Activated naive CD4-positive, alpha-beta T cell treated with anti-CD3 and anti-CD28 coated beads for 36 hours (primary cell): ENCODE measurements at regions not wholly inside any gene's neighbourhood (a gene's known extent, or its start where the extent isn't known, plus 50 kb on each side); places are given as distances from the start of the nearest gene placed in this dataset.

Experiments
- CTCF ChIA-PET: fragments of 350-600 bp; sonication (Branson Sonifier 250); formaldehyde crosslinking; loops from one replicate; lab custom pipeline; 2021; ENCODE audit warnings: antibody characterized with exemption; lab: Charles Lee
- DNase-seq: peaks from one replicate; pipeline ENCODE4 v3.0.0-alpha.2; 2020
- H3K27ac Mint-ChIP-seq: one replicate; pipeline ENCODE4 v1.8.0; 2021; ENCODE audit warnings: mild to moderate bottlenecking, mixed read lengths
- H3K27me3 Mint-ChIP-seq: one replicate; pipeline ENCODE4 v1.8.0; 2021; ENCODE audit warnings: low read depth, mixed read lengths
- H3K36me3 Mint-ChIP-seq: one replicate; pipeline ENCODE4 v1.8.0; 2021; ENCODE audit warnings: low read depth, mixed read lengths
- H3K4me1 Mint-ChIP-seq: one replicate; pipeline ENCODE4 v1.8.0; 2021; ENCODE audit warnings: low read depth, mixed read lengths
- H3K4me3 Mint-ChIP-seq: one replicate; pipeline ENCODE4 v1.8.0; 2021; ENCODE audit warnings: mild to moderate bottlenecking, moderate library complexity, mixed read lengths
- H3K9me3 Mint-ChIP-seq: one replicate; pipeline ENCODE4 v1.8.0; 2021; ENCODE audit warnings: mixed read lengths
- intact Hi-C: fragments of 100-400 bp; cut with micrococcal nuclease; formaldehyde crosslinking; loops from one replicate; pipeline ENCODE4 v1.15.1; 2023

DNA sequence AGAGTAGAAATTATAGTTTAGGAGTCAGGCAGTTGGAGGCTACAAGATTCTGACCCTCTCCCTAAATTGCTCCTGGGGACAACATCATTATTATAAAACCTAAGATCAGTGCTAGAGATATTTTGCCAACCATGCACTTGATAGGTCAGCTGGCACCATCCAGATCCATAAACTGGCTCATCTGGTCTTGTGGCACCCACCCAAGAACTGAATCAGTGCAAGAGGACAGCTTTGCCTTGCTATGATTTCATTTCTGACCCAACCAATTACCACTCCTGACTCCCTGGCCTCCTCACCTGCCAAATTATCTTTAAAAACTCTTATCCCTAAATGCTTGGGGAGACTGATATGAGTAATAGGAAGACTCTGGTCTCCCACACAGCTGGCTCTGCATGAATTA, 461.1 kb upstream of the TGFBR2 start:
- intact Hi-C loops: no loop called here
- no peaks in the 10 kb centered on the region for H3K4me1 Mint-ChIP-seq

GRCh38 chr3:30146978-30147377, 459.4 kb upstream of the TGFBR2 start:
- H3K27ac Mint-ChIP-seq: no peak overlapping the region
- no peaks in the 10 kb centered on the region for H3K27me3 Mint-ChIP-seq
- H3K9me3 Mint-ChIP-seq: no peaks in the 10 kb centered on the region
- H3K4me1 Mint-ChIP-seq: no peaks in the 10 kb centered on the region
- DNase-seq: no peak
- CTCF ChIA-PET: no interaction called here
- no peak overlapping the region for H3K4me3 Mint-ChIP-seq
- no peaks in the 10 kb centered on the region for H3K36me3 Mint-ChIP-seq
- intact Hi-C loops: no loop called here

More for the DNA sequence above, 461.1 kb upstream of the TGFBR2 start:
- Mint-ChIP-seq H3K27ac (no peak overlapping the region), H3K36me3 (no peaks in the 10 kb centered on the region), H3K27me3 (no peaks in the 10 kb centered on the region), H3K4me3 (no peak overlapping the region), H3K9me3 (no peaks in the 10 kb centered on the region)
- CTCF ChIA-PET: interaction anchor here (0.5 to 1.3 kb wide), 2 partner anchors 54 to 417 kb away, joined by 3 to 8 read pairs; no protein-coding TSS in a partner anchor
- DNase-seq: no peak

- no peak overlapping the region for H3K4me3 Mint-ChIP-seq
- no peaks in the 10 kb centered on the region for H3K9me3 Mint-ChIP-seq
- H3K4me1 Mint-ChIP-seq: no peaks in the 10 kb centered on the region
- H3K27me3 Mint-ChIP-seq: no peaks in the 10 kb centered on the region
- no peak for DNase-seq
- intact Hi-C loops: no loop called here
- CTCF ChIA-PET: no interaction called here
- H3K36me3 Mint-ChIP-seq: no peaks in the 10 kb centered on the region
- no peak overlapping the region for H3K27ac Mint-ChIP-seq
Measured at GRCh38 chr3:30154853-30155252, 451.5 kb upstream of the TGFBR2 start.

- H3K9me3 Mint-ChIP-seq: no peaks in the 10 kb centered on the region
- no peak overlapping the region for H3K27ac Mint-ChIP-seq
- H3K27me3 Mint-ChIP-seq: no peaks in the 10 kb centered on the region
- H3K4me3 Mint-ChIP-seq: no peak overlapping the region
- no peaks in the 10 kb centered on the region for H3K36me3 Mint-ChIP-seq
- intact Hi-C loops: no loop called here
- no peak for DNase-seq
- CTCF ChIA-PET: no interaction called here
- no peaks in the 10 kb centered on the region for H3K4me1 Mint-ChIP-seq
Measured at GRCh38 chr3:30155755-30156154, 450.6 kb upstream of the TGFBR2 start.

GRCh38 chr3:30156586-30157498, 449.6 kb upstream of the TGFBR2 start:
- intact Hi-C loops: no loop called here
- H3K9me3 Mint-ChIP-seq: no peaks in the 10 kb centered on the region
- CTCF ChIA-PET: interaction anchor here (0.7 kb wide), 1 partner anchor 79 kb away, joined by 3 read pairs; no protein-coding TSS in a partner anchor

DNA sequence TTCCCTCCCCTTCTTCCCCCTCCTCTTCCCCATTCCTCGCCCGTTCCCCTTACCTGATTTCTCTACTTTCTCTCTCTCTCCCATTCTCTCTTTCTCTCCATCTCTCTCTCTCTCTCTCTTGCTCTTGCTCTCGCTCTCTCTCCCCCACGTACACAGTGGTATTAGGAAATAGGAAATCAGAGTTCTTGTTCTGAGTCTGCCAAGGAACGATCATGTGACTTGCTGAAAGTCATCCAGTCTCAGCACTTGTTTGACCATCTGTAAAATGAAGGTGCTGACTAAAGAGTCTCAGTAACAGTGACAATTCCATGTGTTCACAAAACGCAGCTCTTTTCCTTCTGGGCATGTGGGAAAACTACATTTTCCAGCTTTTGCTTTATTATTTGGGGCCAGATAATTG, 445.0 kb upstream of the TGFBR2 start:
- no peak for DNase-seq
- Mint-ChIP-seq H3K4me3 (no peak overlapping the region), H3K9me3 (peaks cover 9% of the 10 kb centered on the region), H3K36me3 (no peaks in the 10 kb centered on the region), H3K27ac (no peak overlapping the region), H3K4me1 (no peaks in the 10 kb centered on the region), H3K27me3 (no peaks in the 10 kb centered on the region)
- CTCF ChIA-PET: no interaction called here
- intact Hi-C loops: no loop called here

More at GRCh38 chr3:30156586-30157498, 449.6 kb upstream of the TGFBR2 start:
- Mint-ChIP-seq H3K4me1 (no peaks in the 10 kb centered on the region), H3K27me3 (no peaks in the 10 kb centered on the region), H3K36me3 (no peaks in the 10 kb centered on the region), H3K4me3 (no peak overlapping the region), H3K27ac (no peak overlapping the region)
- no peak for DNase-seq

GRCh38 chr3:30162579-30162978, 443.8 kb upstream of the TGFBR2 start:
- no peak for DNase-seq
- H3K9me3 Mint-ChIP-seq: peaks cover 12% of the 10 kb centered on the region
- CTCF ChIA-PET: no interaction called here
- H3K4me1 Mint-ChIP-seq: no peaks in the 10 kb centered on the region
- no peaks in the 10 kb centered on the region for H3K36me3 Mint-ChIP-seq
- H3K4me3 Mint-ChIP-seq: no peak overlapping the region
- H3K27me3 Mint-ChIP-seq: no peaks in the 10 kb centered on the region
- no peak overlapping the region for H3K27ac Mint-ChIP-seq
- intact Hi-C loops: no loop called here

DNA sequence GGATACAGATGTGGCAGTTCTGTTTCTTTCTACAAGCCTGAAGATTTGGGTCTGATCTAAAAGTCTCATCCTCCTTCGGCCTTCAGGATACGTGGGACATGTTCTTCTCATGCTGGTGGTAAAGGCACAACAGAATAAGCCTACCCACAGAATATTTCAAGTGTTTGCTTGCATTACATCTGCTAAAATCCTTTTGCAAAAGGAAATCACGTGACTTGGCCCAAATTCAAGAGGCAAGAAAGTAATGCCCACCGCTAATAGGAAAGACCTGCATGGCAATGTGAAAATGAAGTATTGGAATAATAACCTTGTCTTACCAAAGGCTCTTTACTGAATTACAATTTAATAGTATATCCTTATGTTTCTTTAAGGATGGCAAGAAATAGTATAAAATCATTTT, 439.9 kb upstream of the TGFBR2 start:
- Mint-ChIP-seq H3K27ac (no peak overlapping the region), H3K9me3 (peaks cover 12% of the 10 kb centered on the region), H3K4me3 (no peak overlapping the region), H3K4me1 (no peaks in the 10 kb centered on the region), H3K27me3 (no peaks in the 10 kb centered on the region), H3K36me3 (no peaks in the 10 kb centered on the region)
- intact Hi-C loops: no loop called here
- CTCF ChIA-PET: no interaction called here
- no peak for DNase-seq

DNA sequence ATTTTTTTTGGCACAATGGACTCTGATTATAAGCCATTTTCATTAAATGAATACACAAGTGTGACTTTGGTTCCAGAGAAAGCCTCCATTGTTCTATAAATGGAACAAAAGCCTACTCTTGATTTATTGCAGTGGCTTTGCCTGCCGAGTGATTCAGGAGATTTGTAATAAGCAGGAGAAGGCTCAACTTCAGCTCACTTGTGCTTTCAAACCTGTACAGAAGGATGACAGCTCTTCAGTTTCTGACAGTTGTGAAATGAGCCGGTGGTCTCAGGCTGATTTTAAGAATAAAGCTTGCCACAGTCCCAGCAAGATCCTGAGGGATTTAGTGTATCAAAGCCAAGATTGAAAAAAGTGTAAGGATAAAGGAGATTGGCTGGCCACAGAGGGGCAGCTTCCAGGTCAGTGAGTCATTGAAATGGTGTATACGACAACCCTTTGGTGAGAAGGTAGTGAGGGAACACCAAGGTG, 438.8 kb upstream of the TGFBR2 start:
- Mint-ChIP-seq H3K27ac (no peak overlapping the region), H3K9me3 (peaks cover 12% of the 10 kb centered on the region), H3K4me3 (no peak overlapping the region), H3K27me3 (no peaks in the 10 kb centered on the region), H3K4me1 (no peaks in the 10 kb centered on the region), H3K36me3 (no peaks in the 10 kb centered on the region)
- CTCF ChIA-PET: no interaction called here
- no peak for DNase-seq
- intact Hi-C loops: no loop called here

DNA sequence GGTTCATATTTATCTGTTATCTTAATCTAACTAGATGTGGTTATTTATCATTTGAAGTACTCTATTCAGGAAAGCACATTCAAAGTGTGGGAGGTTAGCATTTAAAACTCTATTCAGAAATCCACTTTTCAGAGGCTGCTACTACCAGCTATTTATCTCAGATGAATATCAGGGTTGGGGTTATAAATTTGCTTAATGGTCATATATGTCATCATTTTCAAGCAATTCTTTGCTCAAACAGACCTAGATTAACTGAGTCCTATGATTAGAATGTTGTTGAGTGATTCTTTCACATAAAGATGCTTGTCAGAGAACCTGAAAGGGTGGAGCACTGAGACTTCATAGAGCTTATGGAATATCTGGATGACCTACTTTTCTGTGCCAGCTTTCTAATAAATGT, 436.9 kb upstream of the TGFBR2 start:
- Mint-ChIP-seq H3K36me3 (no peaks in the 10 kb centered on the region), H3K9me3 (peaks cover 12% of the 10 kb centered on the region), H3K27ac (no peak overlapping the region), H3K4me3 (no peak overlapping the region), H3K27me3 (no peaks in the 10 kb centered on the region), H3K4me1 (no peaks in the 10 kb centered on the region)
- no peak for DNase-seq
- intact Hi-C loops: no loop called here
- CTCF ChIA-PET: no interaction called here

GRCh38 chr3:30170681-30171438, 435.5 kb upstream of the TGFBR2 start:
- CTCF ChIA-PET: no interaction called here
- H3K36me3 Mint-ChIP-seq: no peaks in the 10 kb centered on the region

DNA sequence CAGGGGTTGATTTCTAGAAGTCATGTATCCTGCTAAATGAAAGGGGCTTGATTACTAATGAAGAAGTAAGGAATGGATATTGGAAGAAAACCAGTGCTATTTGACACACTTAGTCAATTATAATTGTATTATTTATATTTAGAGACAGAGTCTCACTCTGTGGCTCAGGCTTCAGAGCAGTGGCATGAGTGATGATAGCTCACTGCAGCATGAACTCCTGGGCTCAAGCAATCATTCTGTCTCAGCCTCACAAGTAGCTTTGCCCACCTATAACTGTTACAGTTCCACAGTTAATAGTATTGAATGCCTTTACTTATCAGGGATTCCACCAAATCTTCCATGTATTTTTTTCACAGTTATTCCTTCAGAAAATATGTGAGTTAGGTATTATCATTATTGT, 432.0 kb upstream of the TGFBR2 start:
- no peak for DNase-seq
- Mint-ChIP-seq H3K27me3 (no peaks in the 10 kb centered on the region), H3K36me3 (no peaks in the 10 kb centered on the region), H3K27ac (no peak overlapping the region), H3K4me1 (no peaks in the 10 kb centered on the region), H3K4me3 (no peak overlapping the region), H3K9me3 (no peaks in the 10 kb centered on the region)
- intact Hi-C loops: no loop called here
- CTCF ChIA-PET: no interaction called here

More at GRCh38 chr3:30170681-30171438, 435.5 kb upstream of the TGFBR2 start:
- intact Hi-C loops: no loop called here
- H3K4me1 Mint-ChIP-seq: no peaks in the 10 kb centered on the region
- no peaks in the 10 kb centered on the region for H3K27me3 Mint-ChIP-seq
- DNase-seq: no peak
- H3K9me3 Mint-ChIP-seq: peaks cover 8% of the 10 kb centered on the region
- no peak overlapping the region for H3K4me3 Mint-ChIP-seq
- no peak overlapping the region for H3K27ac Mint-ChIP-seq
